Neural cell (in vitro differentiated cells): ENCODE measurements at regions not wholly inside any gene's neighbourhood (a gene's known extent, or its start where the extent isn't known, plus 50 kb on each side); places are given as distances from the start of the nearest gene placed in this dataset.

Experiments used
- H2AFZ ChIP-seq: fragments of 200-600, 300-800 bp; sonication (generic), shearing (Covaris generic); 2 replicates; pipeline ENCODE4 v1.6.0; 2014; ENCODE audit warnings: low read depth, mild to moderate bottlenecking, antibody characterized with exemption, low read length, moderate library complexity
- H3F3A ChIP-seq: fragments of 200-600 bp; shearing (Covaris generic); 2 replicates; pipeline ENCODE4 v1.6.1; 2016; ENCODE audit warnings: mild to moderate bottlenecking, moderate library complexity, mixed read lengths, antibody characterized with exemption, low read length; ENCODE audit not compliant: insufficient read depth, poor library complexity, severe bottlenecking
- H3K27ac ChIP-seq: fragments of 200-600, 300-800 bp; sonication (generic), shearing (Covaris generic); 2 replicates; pipeline ENCODE4 v1.5.1; 2014; ENCODE audit warnings: mild to moderate bottlenecking, low read length, moderate library complexity
- H3K27me3 ChIP-seq: fragments of 300-800, 200-600 bp; sonication (generic), shearing (Covaris generic); 2 replicates; pipeline ENCODE4 v1.6.0; 2014; ENCODE audit warnings: mild to moderate bottlenecking, low read depth, low read length, moderate library complexity; ENCODE audit not compliant: insufficient read depth
- H3K36me3 ChIP-seq: fragments of 300-800, 200-600 bp; sonication (generic), shearing (Covaris generic); 2 replicates; pipeline ENCODE4 v1.5.1; 2014; ENCODE audit warnings: mild to moderate bottlenecking, antibody characterized with exemption, low read length, moderate library complexity; ENCODE audit not compliant: insufficient read depth
- H3K4me2 ChIP-seq: fragments of 300-800, 200-600 bp; sonication (generic), shearing (Covaris generic); 2 replicates; pipeline ENCODE4 v1.6.0; 2014; ENCODE audit warnings: mild to moderate bottlenecking, low read length
- H3K4me3 ChIP-seq: fragments of 300-800, 200-600 bp; sonication (generic), shearing (Covaris generic); 2 replicates; pipeline ENCODE4 v1.5.1; 2014; ENCODE audit warnings: mild to moderate bottlenecking, low read length, moderate library complexity
- H3K79me2 ChIP-seq: fragments of 200-600 bp; shearing (Covaris generic); replicated peaks from 2 replicates; pipeline ENCODE4 v1.6.0; 2014; ENCODE audit warnings: mild to moderate bottlenecking, low read length, moderate library complexity; ENCODE audit not compliant: insufficient read depth
- H3K9ac ChIP-seq: fragments of 300-800, 200-600 bp; sonication (generic), shearing (Covaris generic); 2 replicates; pipeline ENCODE4 v1.6.1; 2016; ENCODE audit warnings: mild to moderate bottlenecking, low read length, mixed read lengths
- H3K9me2 ChIP-seq: fragments of 200-600 bp; shearing (Covaris generic); 2 replicates; pipeline ENCODE4 v1.6.1; 2016; ENCODE audit warnings: mild to moderate bottlenecking, low read length, mixed read lengths; ENCODE audit not compliant: insufficient read depth
- H3K9me3 ChIP-seq: fragments of 200-600, 300-800 bp; sonication (generic), shearing (Covaris generic); 2 replicates; pipeline ENCODE4 v1.6.1; 2016; ENCODE audit warnings: mild to moderate bottlenecking, mixed run types, low read length, moderate library complexity, mixed read lengths
- H4K20me1 ChIP-seq: fragments of 200-600 bp; shearing (Covaris generic); 2 replicates; pipeline ENCODE4 v1.6.1; 2016; ENCODE audit warnings: mild to moderate bottlenecking, mixed run types; ENCODE audit not compliant: insufficient read depth
- CTCF ChIP-seq: fragments of 450-650 bp; IDR thresholded peaks from 2 replicates; pipeline ENCODE4 v1.5.1; 2014; ENCODE audit warnings: antibody characterized with exemption, mild to moderate bottlenecking, moderate library complexity; ENCODE audit not compliant: poor library complexity, severe bottlenecking
- EP300 ChIP-seq: fragments of 450-650 bp; conservative IDR thresholded peaks from 2 replicates; pipeline ENCODE4 v1.6.1; 2014; ENCODE audit warnings: antibody characterized with exemption, mild to moderate bottlenecking, moderate library complexity; ENCODE audit not compliant: poor library complexity, severe bottlenecking
- EZH2 ChIP-seq: fragments of 200-600, 300-800 bp; shearing (Covaris generic), sonication (generic); IDR thresholded peaks from 2 replicates; pipeline ENCODE4 v1.6.1; 2014; ENCODE audit warnings: antibody characterized with exemption, low read length, borderline replicate concordance, mild to moderate bottlenecking; ENCODE audit not compliant: insufficient read depth, poor library complexity, severe bottlenecking
- MXI1 ChIP-seq: fragments of 450-650 bp; conservative IDR thresholded peaks from 2 replicates; pipeline ENCODE4 v1.6.1; 2014; ENCODE audit warnings: antibody characterized with exemption, mild to moderate bottlenecking; ENCODE audit not compliant: poor library complexity, severe bottlenecking
- POLR2AphosphoS5 ChIP-seq: IDR thresholded peaks from 2 replicates; pipeline ENCODE4 v1.6.1; 2012
- RAD21 ChIP-seq: fragments of 450-650 bp; conservative IDR thresholded peaks from 2 replicates; pipeline ENCODE4 v1.6.1; 2014; ENCODE audit warnings: antibody characterized with exemption, mild to moderate bottlenecking, moderate library complexity
- REST ChIP-seq: IDR thresholded peaks from 2 replicates; pipeline ENCODE4 v1.6.1; 2012; ENCODE audit warnings: borderline replicate concordance
- SMC3 ChIP-seq: fragments of 450-650 bp; conservative IDR thresholded peaks from 2 replicates; pipeline ENCODE4 v1.6.1; 2014; ENCODE audit warnings: antibody characterized with exemption, mild to moderate bottlenecking, moderate library complexity; ENCODE audit not compliant: poor library complexity
- TAF1 ChIP-seq: IDR thresholded peaks from 2 replicates; pipeline ENCODE4 v1.6.1; 2012; ENCODE audit warnings: low read depth

- Histone ChIP-seq H2AFZ (no peak overlapping the region), H4K20me1 (no peaks in the 10 kb centered on the region), H3K27me3 (no peaks in the 10 kb centered on the region), H3F3A (no peaks in the 10 kb centered on the region), H3K9me3 (no peaks in the 10 kb centered on the region), H3K4me2 (no peak overlapping the region), H3K4me3 (no peak overlapping the region), H3K79me2 (no peaks in the 10 kb centered on the region), H3K27ac (no peak overlapping the region), H3K9ac (no peak overlapping the region), H3K9me2 (no peaks in the 10 kb centered on the region), H3K36me3 (no peaks in the 10 kb centered on the region)
- no peak for TF ChIP-seq TAF1
These were observed 192.5 kb upstream of the ZRANB2 start for GRCh38 chr1:71273334-71273733.

GRCh38 chr1:71270394-71270915 is 189.6 kb upstream of the ZRANB2 start:
- Histone ChIP-seq H3K36me3 (no peaks in the 10 kb centered on the region), H4K20me1 (no peaks in the 10 kb centered on the region), H3K9ac (no peak overlapping the region), H3K9me3 (no peaks in the 10 kb centered on the region), H3K9me2 (no peaks in the 10 kb centered on the region), H3F3A (no peaks in the 10 kb centered on the region), H2AFZ (no peak overlapping the region), H3K4me2 (no peak overlapping the region), H3K79me2 (no peaks in the 10 kb centered on the region), H3K27me3 (no peaks in the 10 kb centered on the region), H3K27ac (no peak overlapping the region), H3K4me3 (no peak overlapping the region)
- TF ChIP-seq RAD21 (no peak), EZH2 (no peak), SMC3 (no peak), EP300 (no peak), TAF1 (no peak), CTCF (no peak), MXI1 (no peak), POLR2AphosphoS5 (no peak)

GRCh38 chr1:71269818-71270217 is 189.0 kb upstream of the ZRANB2 start:
- Histone ChIP-seq H3K9me2 (no peaks in the 10 kb centered on the region), H3K79me2 (no peaks in the 10 kb centered on the region), H3K4me3 (no peak overlapping the region), H3K36me3 (no peaks in the 10 kb centered on the region), H3K27ac (no peak overlapping the region), H4K20me1 (no peaks in the 10 kb centered on the region), H3K4me2 (no peak overlapping the region), H3K9me3 (no peaks in the 10 kb centered on the region), H3K27me3 (no peaks in the 10 kb centered on the region), H3F3A (no peaks in the 10 kb centered on the region), H3K9ac (no peak overlapping the region), H2AFZ (no peak overlapping the region)
- TF ChIP-seq REST (no peak), RAD21 (no peak), POLR2AphosphoS5 (no peak), TAF1 (no peak), EP300 (no peak), CTCF (no peak), MXI1 (no peak), SMC3 (no peak), EZH2 (no peak)
